Mucosa of descending colon (tissue), 3 donors: ENCODE measurements at regions not wholly inside any gene's neighbourhood (a gene's known extent, or its start where the extent isn't known, plus 50 kb on each side); places are given as distances from the start of the nearest gene placed in this dataset.

Source experiments
- ATAC-seq: fragments of 200-7000 bp; cut with Tn5 transposase; one replicate; pipeline ENCODE4 v1.9.1; 2020; ENCODE audit warnings: mild to moderate bottlenecking, moderate library complexity
- DNase-seq, 3 donors: peaks; one replicate each; pipeline ENCODE4 v3.0.0-alpha.2; 2020
- H3K36me3 ChIP-seq: fragments of 200-600 bp; one replicate; pipeline ENCODE4 v1.8.0; 2021; ENCODE audit warnings: low read depth, mild to moderate bottlenecking
- H3K4me1 ChIP-seq: fragments of 200-600 bp; one replicate; pipeline ENCODE4 v1.8.0; 2021; ENCODE audit warnings: low read depth, mild to moderate bottlenecking
- H3K4me3 ChIP-seq: fragments of 200-600 bp; one replicate; pipeline ENCODE4 v1.8.0; 2021; ENCODE audit warnings: mild to moderate bottlenecking
- H3K9me3 ChIP-seq: fragments of 200-600 bp; one replicate; pipeline ENCODE4 v1.8.0; 2021; ENCODE audit warnings: mild to moderate bottlenecking
- CTCF ChIP-seq: fragments of 200-600 bp; IDR thresholded peaks from one replicate; pipeline ENCODE4 v1.8.0; 2022; ENCODE audit warnings: antibody characterized with exemption, mild to moderate bottlenecking
- intact Hi-C, 2 donors: fragments of 100-400 bp; cut with DNase I in 1 of 2; cut with micrococcal nuclease in 1 of 2; formaldehyde crosslinking; loops; one replicate each; pipeline versions ENCODE4 v1.11.0 to v1.11.1; 2022; cut with DNase I, micrococcal nuclease
- donor health status: DM: no; HTN: no; CAD: no; lungs with moderate emphysema.
- donor health status: DM: no; HTN: no; CAD: no.
- donor health status: DM: no; HTN: yes; CAD: no.

GRCh38 chr4:38235354-38235753, 275.2 kb downstream of the PTTG2 start:
- Histone ChIP-seq H3K9me3 (no peaks in the 10 kb centered on the region), H3K4me1 (peaks cover 10% of the 10 kb centered on the region), H3K36me3 (no peaks in the 10 kb centered on the region), H3K4me3 (no peak overlapping the region)
- no peak for ATAC-seq
- no peak for DNase-seq
- intact Hi-C loops: no loop called here
- no peak for TF ChIP-seq CTCF

GRCh38 chr4:38236003-38236402, 275.8 kb downstream of the PTTG2 start:
- Histone ChIP-seq H3K9me3 (no peaks in the 10 kb centered on the region), H3K4me3 (no peak overlapping the region), H3K36me3 (no peaks in the 10 kb centered on the region), H3K4me1 (peaks cover 10% of the 10 kb centered on the region)
- TF ChIP-seq CTCF: no peak
- DNase-seq (no peak), ATAC-seq (no peak)
- intact Hi-C loops: no loop called here

- TF ChIP-seq CTCF: no peak
- H3K36me3 ChIP-seq: no peaks in the 10 kb centered on the region
- H3K4me3 ChIP-seq: no peak overlapping the region
- ATAC-seq (no peak), DNase-seq (no peak)
- intact Hi-C loops: no loop called here
- H3K9me3 ChIP-seq: no peaks in the 10 kb centered on the region
- peaks cover 5% of the 10 kb centered on the region for H3K4me1 ChIP-seq
Measured at GRCh38 chr4:38236503-38236902, 276.3 kb downstream of the PTTG2 start.

- intact Hi-C loops: no loop called here
- Histone ChIP-seq H3K36me3 (no peaks in the 10 kb centered on the region), H3K4me3 (no peak overlapping the region), H3K9me3 (no peaks in the 10 kb centered on the region), H3K4me1 (peaks cover 5% of the 10 kb centered on the region)
- no peak for TF ChIP-seq CTCF
- DNase-seq (no peak), ATAC-seq (peak; percentile 45)
Measured at GRCh38 chr4:38237139-38237538, 276.9 kb downstream of the PTTG2 start.

- Histone ChIP-seq H3K9me3 (no peaks in the 10 kb centered on the region), H3K4me3 (no peak overlapping the region)
- intact Hi-C loops: no loop called here
Measured at GRCh38 chr4:38241541-38241940, 281.3 kb downstream of the PTTG2 start.

More at GRCh38 chr4:38241541-38241940, 281.3 kb downstream of the PTTG2 start:
- no peak for ATAC-seq
- TF ChIP-seq CTCF: no peak
- peaks cover 6% of the 10 kb centered on the region for H3K4me1 ChIP-seq
- no peak for DNase-seq
- H3K36me3 ChIP-seq: no peaks in the 10 kb centered on the region
